Psoas muscle (tissue), 7 donors: ENCODE measurements at regions not wholly inside any gene's neighbourhood (a gene's known extent, or its start where the extent isn't known, plus 50 kb on each side); places are given as distances from the start of the nearest gene placed in this dataset.

ENCODE experiments used
- ATAC-seq, 4 donors: fragments of 200-7000 bp; cut with Tn5 transposase; one replicate each; pipeline ENCODE4 v1.9.1; 2020; ENCODE audit warnings: moderate library complexity in 3 of 4, mild to moderate bottlenecking in 2 of 4
- DNase-seq, 2 donors: peaks; one replicate each; pipeline ENCODE4 v3.0.0-alpha.2; 2020
- H3K27ac ChIP-seq: fragments of 200-600 bp; one replicate; pipeline ENCODE4 v1.8.0; 2022
- H3K27me3 ChIP-seq, 3 donors: fragments of 200-600 bp in 1 of 3; one replicate each; pipeline versions ENCODE4 v1.6.1 to v1.8.0; 2013 to 2022; ENCODE audit warnings: low read length in 2 of 3, mild to moderate bottlenecking in 2 of 3, moderate library complexity in 1 of 3; ENCODE audit not compliant: insufficient read depth in 3 of 3
- H3K36me3 ChIP-seq, 2 donors: fragments of 200-600 bp in 1 of 2; one replicate each; pipeline versions ENCODE4 v1.6.1 to v1.8.0; 2013 to 2022; ENCODE audit warnings: low read depth in 1 of 2, mild to moderate bottlenecking in 1 of 2, moderate library complexity in 1 of 2; ENCODE audit not compliant: insufficient read depth in 1 of 2
- H3K4me1 ChIP-seq: fragments of 200-600 bp; one replicate; pipeline ENCODE4 v1.8.0; 2022
- H3K4me3 ChIP-seq: fragments of 200-600 bp; one replicate; pipeline ENCODE4 v1.8.0; 2022; ENCODE audit warnings: mild to moderate bottlenecking
- H3K9me3 ChIP-seq: fragments of 200-600 bp; one replicate; pipeline ENCODE4 v1.8.0; 2022
- WGBS, 3 donors: extraction: QIAGEN DNeasy Blood & Tissue Kit; methylation state at CpG; one replicate each; pipeline versions ENCODE4 v1.1.6 to v1.1.7; 2013; 5-methylcytosine and 5-hydroxymethylcytosine counted together
- intact Hi-C, 2 donors: fragments of 100-400 bp; cut with DNase I; formaldehyde crosslinking; loops; one replicate each; pipeline versions ENCODE4 v1.11.0 to v1.14.2; 2022
- TF ChIP-seq, protein P1 (sequence below): fragments of 200-600 bp; IDR thresholded peaks from one replicate; pipeline ENCODE4 v1.8.0; 2022; ENCODE audit warnings: antibody characterized with exemption
- donor health status: healthy with polysubstance abuse.
- donor health status: DM: no; HTN: no; CAD: no; lungs with moderate emphysema.
- donor health status: Bipolar disorder and iron deficiency.
- donor health status: healthy.
- donor health status: DM: yes; HTN: yes; CAD: no.
- donor health status: DM: no; HTN: no; CAD: no.
- donor health status: DM: yes; HTN: yes; CAD: no.

DNA sequence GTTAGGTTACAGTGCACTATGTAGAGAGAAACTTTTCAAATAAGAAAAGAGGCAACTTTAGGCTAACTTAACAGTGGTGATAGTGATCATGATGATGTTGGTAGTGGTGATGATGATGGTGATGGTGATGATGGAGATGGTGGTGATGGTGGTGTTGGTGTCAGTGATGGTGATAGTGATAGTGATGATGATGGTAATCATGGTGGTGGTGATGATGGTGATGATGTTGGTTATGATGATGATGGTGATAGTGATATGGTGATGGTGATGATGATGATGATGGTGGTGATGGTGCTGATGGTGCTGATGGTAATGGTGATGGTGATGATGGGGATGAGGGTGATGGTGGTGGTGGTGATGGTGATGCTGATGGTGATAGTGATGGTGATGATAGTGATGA is 107.4 kb downstream of the DLL1 start:
- H3K36me3 ChIP-seq: no peaks in the 10 kb centered on the region
- no peak overlapping the region for H3K4me3 ChIP-seq
- H3K27ac ChIP-seq: no peak overlapping the region
- intact Hi-C loops: no loop called here
- H3K4me1 ChIP-seq: peaks cover 11% of the 10 kb centered on the region
- no peaks in the 10 kb centered on the region for H3K9me3 ChIP-seq
- ATAC-seq: no peak
- TF ChIP-seq, protein P1, sequence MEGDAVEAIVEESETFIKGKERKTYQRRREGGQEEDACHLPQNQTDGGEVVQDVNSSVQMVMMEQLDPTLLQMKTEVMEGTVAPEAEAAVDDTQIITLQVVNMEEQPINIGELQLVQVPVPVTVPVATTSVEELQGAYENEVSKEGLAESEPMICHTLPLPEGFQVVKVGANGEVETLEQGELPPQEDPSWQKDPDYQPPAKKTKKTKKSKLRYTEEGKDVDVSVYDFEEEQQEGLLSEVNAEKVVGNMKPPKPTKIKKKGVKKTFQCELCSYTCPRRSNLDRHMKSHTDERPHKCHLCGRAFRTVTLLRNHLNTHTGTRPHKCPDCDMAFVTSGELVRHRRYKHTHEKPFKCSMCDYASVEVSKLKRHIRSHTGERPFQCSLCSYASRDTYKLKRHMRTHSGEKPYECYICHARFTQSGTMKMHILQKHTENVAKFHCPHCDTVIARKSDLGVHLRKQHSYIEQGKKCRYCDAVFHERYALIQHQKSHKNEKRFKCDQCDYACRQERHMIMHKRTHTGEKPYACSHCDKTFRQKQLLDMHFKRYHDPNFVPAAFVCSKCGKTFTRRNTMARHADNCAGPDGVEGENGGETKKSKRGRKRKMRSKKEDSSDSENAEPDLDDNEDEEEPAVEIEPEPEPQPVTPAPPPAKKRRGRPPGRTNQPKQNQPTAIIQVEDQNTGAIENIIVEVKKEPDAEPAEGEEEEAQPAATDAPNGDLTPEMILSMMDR: no peak
- H3K27me3 ChIP-seq: no peaks in the 10 kb centered on the region
- DNase-seq: no peak

DNA sequence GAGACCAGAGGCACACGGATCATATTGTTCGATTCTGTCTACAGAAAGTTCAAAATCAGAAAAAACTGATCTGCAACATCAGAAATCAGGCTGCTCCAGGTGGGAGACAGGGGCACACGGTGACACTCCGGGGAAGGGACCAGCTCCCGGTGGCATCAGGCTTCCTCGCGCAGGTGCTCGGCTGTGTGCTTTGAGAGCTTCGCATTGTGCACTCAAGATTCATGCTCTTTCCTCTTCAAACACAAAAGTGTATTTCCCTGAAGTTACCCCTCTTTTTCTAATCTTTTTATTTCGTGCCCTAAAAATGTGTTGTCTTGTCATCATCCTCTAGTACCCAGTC is 108.1 kb downstream of the DLL1 start:
- TF ChIP-seq, protein P1: no peak
- no peak for ATAC-seq

DNA sequence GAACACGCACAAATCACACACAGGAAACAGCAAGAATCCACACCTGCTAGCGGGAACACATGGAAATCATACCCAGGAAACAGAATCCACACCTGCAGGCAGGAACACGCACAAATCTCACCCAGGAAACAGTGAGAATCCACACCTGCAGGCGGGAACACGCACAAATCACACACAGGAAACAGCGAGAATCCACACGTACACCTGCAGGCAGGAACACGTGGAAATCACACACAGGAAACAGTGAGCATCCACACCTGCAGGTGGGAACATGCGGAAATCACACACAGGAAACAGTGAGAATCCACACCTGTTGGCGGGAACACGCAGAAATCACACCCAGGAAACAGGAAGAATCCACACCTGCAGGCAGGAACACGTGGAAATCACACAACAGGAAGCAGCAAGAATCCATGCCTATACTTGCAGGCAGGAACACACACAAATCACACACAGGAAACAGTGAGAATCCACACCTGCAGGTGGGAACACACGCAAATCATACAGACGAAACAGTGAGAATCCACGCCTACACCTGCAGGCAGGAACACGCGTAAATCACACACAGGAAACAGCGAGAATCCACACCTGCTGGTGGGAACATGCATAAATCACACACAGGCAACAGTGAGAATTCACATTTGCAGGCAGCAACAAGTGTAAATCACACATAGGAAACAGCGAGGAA is 108.6 kb downstream of the DLL1 start:
- Histone ChIP-seq H3K27ac (no peak overlapping the region), H3K36me3 (no peaks in the 10 kb centered on the region), H3K4me1 (peaks cover 14% of the 10 kb centered on the region), H3K27me3 (no peaks in the 10 kb centered on the region), H3K4me3 (no peak overlapping the region), H3K9me3 (no peaks in the 10 kb centered on the region)
- TF ChIP-seq, protein P1: no peak
- DNase-seq (no peak), ATAC-seq (no peak)
- intact Hi-C loops: no loop called here
- 62 to 68% (median 65%) methylated on average over 19 of the region's 19 CpGs for WGBS, 3 donors

More for the DNA sequence above, 108.1 kb downstream of the DLL1 start:
- WGBS, 3 donors: 80 to 84% (median 83%) methylated on average over 10 of the region's 10 CpGs
- intact Hi-C loops: no loop called here
- Histone ChIP-seq H3K27ac (no peak overlapping the region), H3K4me1 (peaks cover 14% of the 10 kb centered on the region), H3K9me3 (no peaks in the 10 kb centered on the region), H3K36me3 (no peaks in the 10 kb centered on the region), H3K4me3 (no peak overlapping the region), H3K27me3 (no peaks in the 10 kb centered on the region)
- DNase-seq: no peak

DNA sequence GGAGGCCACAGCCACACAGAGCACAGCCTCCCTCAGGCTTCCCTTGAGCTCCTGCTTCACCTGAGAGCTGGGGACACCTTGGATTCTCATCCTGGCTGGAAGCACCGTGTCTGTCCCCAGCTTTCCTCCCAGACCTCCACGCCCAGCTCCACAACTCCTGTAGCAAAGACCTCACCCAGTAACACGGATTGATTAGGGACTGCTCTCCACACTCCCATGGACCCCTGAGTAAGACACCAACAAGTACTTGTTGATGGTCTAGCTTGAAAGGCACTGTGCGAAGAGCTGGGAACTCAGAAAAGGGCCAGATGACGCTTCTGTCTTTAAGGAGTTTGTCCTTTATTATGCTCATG is 109.6 kb downstream of the DLL1 start:
- Histone ChIP-seq H3K27ac (no peak overlapping the region), H3K36me3 (no peaks in the 10 kb centered on the region), H3K4me1 (peaks cover 21% of the 10 kb centered on the region), H3K9me3 (no peaks in the 10 kb centered on the region), H3K27me3 (no peaks in the 10 kb centered on the region), H3K4me3 (no peak overlapping the region)
- 86 to 92% (median 88%) methylated on average over 5 of the region's 5 CpGs for WGBS, 3 donors
- TF ChIP-seq, protein P1: no peak
- no peak for DNase-seq
- intact Hi-C loops: no loop called here
- no peak for ATAC-seq

DNA sequence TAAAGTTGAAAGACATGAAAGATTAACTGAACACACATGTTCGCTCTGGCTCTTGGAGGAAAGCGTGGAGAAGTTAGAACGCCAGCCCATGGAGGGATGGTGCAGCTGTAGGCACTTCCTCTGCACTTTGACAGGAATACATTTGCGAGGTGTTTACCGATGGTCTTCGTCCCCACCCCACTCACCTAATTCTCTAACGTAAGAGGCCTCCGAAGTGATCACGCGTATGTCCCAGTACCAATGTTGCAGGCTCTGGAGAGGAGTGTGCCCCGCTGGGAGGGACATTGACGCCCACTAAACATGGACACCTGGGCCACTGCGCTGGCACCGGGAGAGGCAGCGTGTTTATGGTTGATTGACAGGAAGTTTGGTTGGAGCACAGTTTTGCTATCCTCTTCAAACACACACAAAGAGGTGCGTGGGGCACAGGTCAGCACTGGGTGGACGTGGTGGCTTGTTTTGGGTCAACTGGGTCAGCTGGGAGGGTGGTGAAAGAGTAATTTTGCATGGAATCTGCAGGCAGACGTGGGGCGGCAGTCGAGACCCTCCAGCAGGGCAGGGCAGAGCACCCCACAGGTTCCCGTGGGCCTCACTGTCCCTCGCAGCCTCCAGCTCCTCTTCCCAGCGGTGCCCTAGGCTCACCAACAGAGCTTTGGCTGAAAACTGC is 110.1 kb downstream of the DLL1 start:
- no peak for ATAC-seq
- intact Hi-C loops: no loop called here
- Histone ChIP-seq H3K27me3 (no peaks in the 10 kb centered on the region), H3K27ac (no peak overlapping the region), H3K4me3 (no peak overlapping the region), H3K4me1 (peaks cover 23% of the 10 kb centered on the region), H3K36me3 (no peaks in the 10 kb centered on the region), H3K9me3 (no peaks in the 10 kb centered on the region)
- 89 to 92% (median 90%) methylated on average over 21 to 23 of the region's 23 CpGs for WGBS, 3 donors
- TF ChIP-seq, protein P1: no peak
- DNase-seq: no peak
